ENCODE measurements at regions not wholly inside any gene's neighbourhood (a gene's known extent, or its start where the extent isn't known, plus 50 kb on each side); places are given as distances from the start of the nearest gene placed in this dataset.

DNA sequence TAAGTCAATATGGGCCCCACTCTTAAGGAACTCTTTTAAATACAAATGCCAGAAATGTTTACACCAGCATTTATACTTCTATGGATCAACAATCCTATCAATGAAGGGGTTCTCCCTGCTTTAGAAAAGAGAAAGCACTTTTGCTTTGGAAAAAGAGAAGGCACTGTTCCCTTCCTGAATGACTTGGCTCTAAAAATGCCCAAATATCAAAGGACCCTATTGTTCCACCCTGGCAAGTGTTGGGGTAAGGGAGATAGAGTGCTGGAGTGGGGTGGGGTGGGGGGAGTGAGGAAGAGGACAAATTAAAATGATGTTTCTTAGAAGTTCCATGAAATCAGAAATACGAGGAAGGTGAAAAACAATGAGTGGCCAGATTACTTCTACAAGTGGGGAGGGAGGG, 131.6 kb upstream of the GRIN2B start:
- Histone ChIP-seq H3K36me3 (ENCODE audit: control insufficient read depth in 4 of 4, insufficient read depth in 3 of 4, low read depth in 1 of 4, low read length in 3 of 4) (no peaks in the 10 kb centered on the region), H3K9ac (ENCODE audit: low read depth in 1 of 2, low read length in 2 of 2) (no peak overlapping the region), H3K4me1 (ENCODE audit: control insufficient read depth in 4 of 4, insufficient read depth in 4 of 4, low read length in 3 of 4) (no peaks in the 10 kb centered on the region), H3K4me3 (ENCODE audit: low read depth in 1 of 3, low read length in 3 of 3) (no peak overlapping the region), H3K27me3 (ENCODE audit: control insufficient read depth in 4 of 4, insufficient read depth in 4 of 4, low read length in 3 of 4) (peaks cover 0 to 3% (median 1%) of the 10 kb centered on the region in 4 donors), H3K27ac (ENCODE audit: low read depth in 1 of 2, low read length in 2 of 2) (no peak overlapping the region), H3K9me3 (ENCODE audit: control insufficient read depth in 4 of 4, low read length in 3 of 4) (peaks cover 0 to 3% (median 0%) of the 10 kb centered on the region in 4 donors)
- DNase-seq (ENCODE audit: low spot score): no peak
- no peak for TF ChIP-seq JUND (IDR thresholded peaks at IDR 0.05)
- no peak for TF ChIP-seq GABPA (IDR thresholded peaks at IDR 0.05 in 1 of 2, conservative IDR thresholded peaks at IDR 0.05 in 1 of 2)
- TF ChIP-seq HNF4A (conservative IDR thresholded peaks at IDR 0.05): no peak
- TF ChIP-seq, protein P1, sequence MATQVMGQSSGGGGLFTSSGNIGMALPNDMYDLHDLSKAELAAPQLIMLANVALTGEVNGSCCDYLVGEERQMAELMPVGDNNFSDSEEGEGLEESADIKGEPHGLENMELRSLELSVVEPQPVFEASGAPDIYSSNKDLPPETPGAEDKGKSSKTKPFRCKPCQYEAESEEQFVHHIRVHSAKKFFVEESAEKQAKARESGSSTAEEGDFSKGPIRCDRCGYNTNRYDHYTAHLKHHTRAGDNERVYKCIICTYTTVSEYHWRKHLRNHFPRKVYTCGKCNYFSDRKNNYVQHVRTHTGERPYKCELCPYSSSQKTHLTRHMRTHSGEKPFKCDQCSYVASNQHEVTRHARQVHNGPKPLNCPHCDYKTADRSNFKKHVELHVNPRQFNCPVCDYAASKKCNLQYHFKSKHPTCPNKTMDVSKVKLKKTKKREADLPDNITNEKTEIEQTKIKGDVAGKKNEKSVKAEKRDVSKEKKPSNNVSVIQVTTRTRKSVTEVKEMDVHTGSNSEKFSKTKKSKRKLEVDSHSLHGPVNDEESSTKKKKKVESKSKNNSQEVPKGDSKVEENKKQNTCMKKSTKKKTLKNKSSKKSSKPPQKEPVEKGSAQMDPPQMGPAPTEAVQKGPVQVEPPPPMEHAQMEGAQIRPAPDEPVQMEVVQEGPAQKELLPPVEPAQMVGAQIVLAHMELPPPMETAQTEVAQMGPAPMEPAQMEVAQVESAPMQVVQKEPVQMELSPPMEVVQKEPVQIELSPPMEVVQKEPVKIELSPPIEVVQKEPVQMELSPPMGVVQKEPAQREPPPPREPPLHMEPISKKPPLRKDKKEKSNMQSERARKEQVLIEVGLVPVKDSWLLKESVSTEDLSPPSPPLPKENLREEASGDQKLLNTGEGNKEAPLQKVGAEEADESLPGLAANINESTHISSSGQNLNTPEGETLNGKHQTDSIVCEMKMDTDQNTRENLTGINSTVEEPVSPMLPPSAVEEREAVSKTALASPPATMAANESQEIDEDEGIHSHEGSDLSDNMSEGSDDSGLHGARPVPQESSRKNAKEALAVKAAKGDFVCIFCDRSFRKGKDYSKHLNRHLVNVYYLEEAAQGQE (IDR thresholded peaks at IDR 0.05): no peak
- WGBS: 59% methylated on average over 1 of the region's 1 CpG

DNA sequence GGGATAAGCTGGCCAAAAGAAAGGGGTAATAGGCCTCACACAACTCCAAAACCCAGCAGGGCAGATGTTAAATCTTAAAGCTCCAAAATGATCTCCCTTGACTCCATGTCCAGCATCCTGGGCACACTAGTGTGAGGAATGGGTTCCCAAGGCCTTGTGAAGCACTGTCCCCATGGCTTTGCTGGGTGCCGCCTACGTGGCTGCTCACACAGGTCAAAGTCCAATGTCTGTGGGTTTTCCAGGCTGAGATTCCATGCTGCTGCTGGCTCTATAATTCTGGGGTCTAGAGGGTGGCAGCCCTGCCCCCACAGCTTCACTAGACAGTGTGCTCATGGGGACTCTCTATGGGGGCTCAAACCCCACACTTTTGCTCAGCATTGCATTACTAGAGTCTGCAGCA, 145.3 kb upstream of the GRIN2B start:
- TF ChIP-seq, protein P2, sequence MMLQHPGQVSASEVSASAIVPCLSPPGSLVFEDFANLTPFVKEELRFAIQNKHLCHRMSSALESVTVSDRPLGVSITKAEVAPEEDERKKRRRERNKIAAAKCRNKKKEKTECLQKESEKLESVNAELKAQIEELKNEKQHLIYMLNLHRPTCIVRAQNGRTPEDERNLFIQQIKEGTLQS (IDR thresholded peaks at IDR 0.05): no peak
- TF ChIP-seq CTCF (IDR thresholded peaks at IDR 0.05; ENCODE audit: low read depth, low read length, missing input control): no peak
- no peak for TF ChIP-seq RAD21 (IDR thresholded peaks at IDR 0.05)
- TF ChIP-seq, protein P3, sequence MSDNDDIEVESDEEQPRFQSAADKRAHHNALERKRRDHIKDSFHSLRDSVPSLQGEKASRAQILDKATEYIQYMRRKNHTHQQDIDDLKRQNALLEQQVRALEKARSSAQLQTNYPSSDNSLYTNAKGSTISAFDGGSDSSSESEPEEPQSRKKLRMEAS (IDR thresholded peaks at IDR 0.05): no peak
- peak; percentile 57 to 62 for TF ChIP-seq HNF4A (conservative IDR thresholded peaks at IDR 0.05)
- Histone ChIP-seq H3K27ac (ENCODE audit: low read depth in 1 of 2, low read length in 2 of 2) (no peak overlapping the region), H3K9me3 (ENCODE audit: control insufficient read depth in 4 of 4, low read length in 3 of 4) (peaks cover 0 to 4% (median 2%) of the 10 kb centered on the region in 4 donors), H3K9ac (ENCODE audit: low read depth in 1 of 2, low read length in 2 of 2) (no peak overlapping the region), H3K4me3 (ENCODE audit: low read depth in 1 of 3, low read length in 3 of 3) (no peak overlapping the region), H3K27me3 (ENCODE audit: control insufficient read depth in 4 of 4, insufficient read depth in 4 of 4, low read length in 3 of 4) (no peaks in the 10 kb centered on the region), H3K4me1 (ENCODE audit: control insufficient read depth in 4 of 4, insufficient read depth in 4 of 4, low read length in 3 of 4) (peaks cover 0 to 2% (median 0%) of the 10 kb centered on the region in 4 donors), H3K36me3 (ENCODE audit: control insufficient read depth in 4 of 4, insufficient read depth in 3 of 4, low read depth in 1 of 4, low read length in 3 of 4) (no peaks in the 10 kb centered on the region)
- no peak for DNase-seq (ENCODE audit: low spot score)
- 49% methylated on average over 2 of the region's 2 CpGs for WGBS

DNA sequence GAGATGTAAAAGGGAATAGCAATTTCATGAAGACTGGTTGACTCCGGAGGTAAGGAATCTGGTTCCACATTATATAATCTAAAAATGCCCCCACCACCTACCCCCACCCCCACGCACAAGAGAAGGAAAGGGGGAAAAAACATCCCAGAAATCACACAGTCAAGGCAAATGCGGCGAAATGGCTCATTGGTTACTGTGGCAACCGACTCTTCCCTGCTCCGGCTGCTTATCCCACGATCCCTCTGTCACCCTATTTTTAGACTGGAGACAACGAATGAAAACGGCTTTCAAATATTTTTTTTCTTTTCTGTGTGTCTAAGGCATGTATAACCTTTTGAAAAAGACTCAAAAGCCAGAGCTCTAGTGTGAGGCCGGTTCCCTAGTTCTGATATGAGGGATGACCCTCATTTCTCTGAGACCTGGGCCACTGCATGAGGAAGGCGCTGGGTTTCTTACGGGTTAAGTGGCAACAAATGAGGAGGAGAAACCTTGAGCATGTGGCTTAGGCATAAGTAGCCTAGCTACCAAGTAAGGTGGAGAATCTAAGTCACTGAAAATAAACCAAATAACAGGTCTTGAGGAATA, 148.3 kb upstream of the GRIN2B start:
- H3K4me3 ChIP-seq (ENCODE audit: low read depth in 1 of 3, low read length in 3 of 3): no peak overlapping the region
- DNase-seq (ENCODE audit: low spot score): no peak
- no peaks in the 10 kb centered on the region for H3K36me3 ChIP-seq (ENCODE audit: control insufficient read depth in 4 of 4, insufficient read depth in 3 of 4, low read depth in 1 of 4, low read length in 3 of 4)
- WGBS: 80% methylated on average over 12 of the region's 12 CpGs
- no peaks in the 10 kb centered on the region for H3K27me3 ChIP-seq (ENCODE audit: control insufficient read depth in 4 of 4, insufficient read depth in 4 of 4, low read length in 3 of 4)
- no peak overlapping the region for H3K27ac ChIP-seq (ENCODE audit: low read depth in 1 of 2, low read length in 2 of 2)
- H3K9me3 ChIP-seq (ENCODE audit: control insufficient read depth in 4 of 4, low read length in 3 of 4): peaks cover 0 to 5% (median 0%) of the 10 kb centered on the region in 4 donors
- H3K4me1 ChIP-seq (ENCODE audit: control insufficient read depth in 4 of 4, insufficient read depth in 4 of 4, low read length in 3 of 4): peaks cover 0 to 2% (median 0%) of the 10 kb centered on the region in 4 donors
- TF ChIP-seq RXRA (IDR thresholded peaks at IDR 0.05): no peak
- TF ChIP-seq FOXA2 (IDR thresholded peaks at IDR 0.05): no peak
- no peak for TF ChIP-seq HNF4G (IDR thresholded peaks at IDR 0.05)
- TF ChIP-seq YY1 (IDR thresholded peaks at IDR 0.05): no peak
- TF ChIP-seq, protein P2 (IDR thresholded peaks at IDR 0.05): no peak
- TF ChIP-seq, protein P3 (IDR thresholded peaks at IDR 0.05): no peak
- TF ChIP-seq SP1 (IDR thresholded peaks at IDR 0.05): no peak
- TF ChIP-seq, protein P1 (IDR thresholded peaks at IDR 0.05): no peak
- no peak for TF ChIP-seq TAF1 (conservative IDR thresholded peaks at IDR 0.05)
- TF ChIP-seq NR2F2 (IDR thresholded peaks at IDR 0.05): no peak
- no peak for TF ChIP-seq GABPA (IDR thresholded peaks at IDR 0.05 in 1 of 2, conservative IDR thresholded peaks at IDR 0.05 in 1 of 2)
- no peak for TF ChIP-seq RAD21 (IDR thresholded peaks at IDR 0.05)
- no peak for TF ChIP-seq FOXA1 (IDR thresholded peaks at IDR 0.05)
- no peak for TF ChIP-seq HNF4A (conservative IDR thresholded peaks at IDR 0.05)
- H3K9ac ChIP-seq (ENCODE audit: low read depth in 1 of 2, low read length in 2 of 2): no peak overlapping the region

Measured in liver (tissue), 8 donors.